Endothelial cell (in vitro differentiated cells): ENCODE measurements at regions not wholly inside any gene's neighbourhood (a gene's known extent, or its start where the extent isn't known, plus 50 kb on each side); places are given as distances from the start of the nearest gene placed in this dataset.

Experiments used
- DNase-seq: peaks from one replicate; pipeline ENCODE4 v3.0.0; 2021; ENCODE audit warnings: low spot score
- H3K27ac Mint-ChIP-seq: one replicate; pipeline ENCODE4 v1.8.0; 2021; ENCODE audit warnings: mixed read lengths, inconsistent platforms; ENCODE audit not compliant: unreplicated experiment
- H3K27me3 Mint-ChIP-seq: one replicate; pipeline ENCODE4 v1.8.0; 2021; ENCODE audit warnings: mild to moderate bottlenecking, moderate library complexity, mixed read lengths, inconsistent platforms; ENCODE audit not compliant: unreplicated experiment
- H3K36me3 Mint-ChIP-seq: one replicate; pipeline ENCODE4 v1.8.0; 2021; ENCODE audit warnings: mild to moderate bottlenecking, low read depth, mixed read lengths, inconsistent platforms; ENCODE audit not compliant: unreplicated experiment
- H3K4me1 Mint-ChIP-seq: one replicate; pipeline ENCODE4 v1.8.0; 2021; ENCODE audit warnings: mild to moderate bottlenecking, mixed read lengths, inconsistent platforms; ENCODE audit not compliant: unreplicated experiment
- H3K4me3 Mint-ChIP-seq: one replicate; pipeline ENCODE4 v1.8.0; 2021; ENCODE audit warnings: mild to moderate bottlenecking, mixed read lengths, inconsistent platforms; ENCODE audit not compliant: unreplicated experiment
- H3K9me3 Mint-ChIP-seq: one replicate; pipeline ENCODE4 v1.8.0; 2021; ENCODE audit warnings: mixed read lengths, inconsistent platforms; ENCODE audit not compliant: unreplicated experiment
- TF ChIP-seq, protein P1 (sequence below): fragments of 200-600 bp; sonication (generic); IDR thresholded peaks from one replicate; pipeline ENCODE4 v1.5.0; 2021; ENCODE audit warnings: antibody characterized with exemption; ENCODE audit not compliant: unreplicated experiment

DNA sequence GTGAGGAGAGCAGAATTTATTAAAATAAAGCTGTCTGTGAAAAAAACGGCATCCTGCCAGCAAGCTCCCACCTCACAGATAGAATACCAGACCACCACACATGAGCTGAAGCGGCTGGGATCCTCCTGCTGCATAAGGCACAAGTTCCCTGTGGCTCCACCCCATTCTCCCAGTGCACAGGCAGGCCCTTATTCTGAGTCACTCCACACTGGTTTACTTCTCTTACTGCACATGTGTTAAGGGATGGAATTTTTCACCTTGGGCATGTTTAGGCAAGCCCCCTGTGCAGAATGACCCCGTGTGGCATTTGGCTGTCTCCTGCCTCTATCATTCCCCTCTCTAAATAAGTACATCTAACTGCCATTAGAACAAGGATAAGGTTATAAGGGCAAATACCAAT, 115.0 kb upstream of the ELAVL2 start:
- Mint-ChIP-seq H3K4me3 (no peak overlapping the region), H3K9me3 (no peaks in the 10 kb centered on the region), H3K27me3 (peaks cover 2% of the 10 kb centered on the region), H3K27ac (no peak overlapping the region), H3K4me1 (no peaks in the 10 kb centered on the region), H3K36me3 (peaks cover 4% of the 10 kb centered on the region)
- no peak for DNase-seq
- TF ChIP-seq, protein P1, sequence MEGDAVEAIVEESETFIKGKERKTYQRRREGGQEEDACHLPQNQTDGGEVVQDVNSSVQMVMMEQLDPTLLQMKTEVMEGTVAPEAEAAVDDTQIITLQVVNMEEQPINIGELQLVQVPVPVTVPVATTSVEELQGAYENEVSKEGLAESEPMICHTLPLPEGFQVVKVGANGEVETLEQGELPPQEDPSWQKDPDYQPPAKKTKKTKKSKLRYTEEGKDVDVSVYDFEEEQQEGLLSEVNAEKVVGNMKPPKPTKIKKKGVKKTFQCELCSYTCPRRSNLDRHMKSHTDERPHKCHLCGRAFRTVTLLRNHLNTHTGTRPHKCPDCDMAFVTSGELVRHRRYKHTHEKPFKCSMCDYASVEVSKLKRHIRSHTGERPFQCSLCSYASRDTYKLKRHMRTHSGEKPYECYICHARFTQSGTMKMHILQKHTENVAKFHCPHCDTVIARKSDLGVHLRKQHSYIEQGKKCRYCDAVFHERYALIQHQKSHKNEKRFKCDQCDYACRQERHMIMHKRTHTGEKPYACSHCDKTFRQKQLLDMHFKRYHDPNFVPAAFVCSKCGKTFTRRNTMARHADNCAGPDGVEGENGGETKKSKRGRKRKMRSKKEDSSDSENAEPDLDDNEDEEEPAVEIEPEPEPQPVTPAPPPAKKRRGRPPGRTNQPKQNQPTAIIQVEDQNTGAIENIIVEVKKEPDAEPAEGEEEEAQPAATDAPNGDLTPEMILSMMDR: no peak

DNA sequence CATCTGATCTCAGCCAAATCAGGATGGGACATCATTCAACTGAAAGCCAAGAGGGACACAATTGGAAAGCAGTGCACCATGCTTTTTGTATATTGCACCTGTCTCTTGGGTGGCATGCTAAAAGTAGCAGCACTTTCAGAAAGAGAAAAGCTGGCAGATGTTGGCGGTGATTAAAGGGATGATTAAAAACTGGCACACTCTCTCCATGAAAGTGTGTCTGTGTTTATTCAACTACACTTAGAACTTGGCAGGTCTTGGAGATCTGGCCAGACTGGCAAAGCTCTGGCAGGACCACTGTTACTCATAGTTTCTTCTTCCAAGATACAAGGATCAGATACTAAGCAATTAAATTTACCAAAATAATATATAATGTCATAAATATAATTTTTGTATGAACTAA, 112.9 kb upstream of the ELAVL2 start:
- Mint-ChIP-seq H3K4me1 (peaks cover 3% of the 10 kb centered on the region), H3K36me3 (no peaks in the 10 kb centered on the region), H3K27ac (no peak overlapping the region), H3K4me3 (no peak overlapping the region), H3K27me3 (peaks cover 2% of the 10 kb centered on the region), H3K9me3 (no peaks in the 10 kb centered on the region)
- TF ChIP-seq, protein P1: no peak
- DNase-seq: no peak

DNA sequence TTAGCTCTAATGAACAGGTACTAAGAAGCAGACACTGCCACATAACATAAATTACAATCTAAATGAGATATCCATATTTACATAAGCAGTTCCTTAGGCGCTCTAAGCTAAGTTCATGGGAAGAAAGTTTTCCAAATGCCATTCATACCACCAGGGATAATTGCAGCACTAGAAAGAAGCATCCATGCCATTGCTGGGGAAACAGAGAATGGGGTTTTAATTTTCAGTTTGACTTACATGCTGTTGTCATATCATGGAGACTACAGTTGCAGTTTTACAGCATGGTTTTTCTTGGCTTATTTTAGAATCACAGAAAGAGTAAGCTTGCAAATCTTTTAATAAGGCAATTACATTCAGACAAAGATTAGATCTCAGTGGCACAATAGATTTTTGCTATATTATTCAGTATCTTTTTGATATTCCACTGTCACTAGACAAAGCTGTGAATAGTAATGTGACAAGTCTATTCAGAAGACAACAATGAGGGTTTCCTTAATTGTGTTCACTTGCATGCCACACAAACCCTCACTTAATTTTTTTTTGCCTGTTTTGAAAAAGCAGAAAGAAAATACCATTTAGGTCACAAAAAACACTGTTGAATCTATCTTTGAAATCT, 108.4 kb upstream of the ELAVL2 start:
- TF ChIP-seq, protein P1: no peak
- H3K36me3 Mint-ChIP-seq: no peaks in the 10 kb centered on the region
- no peak for DNase-seq
- no peak overlapping the region for H3K4me3 Mint-ChIP-seq
- no peaks in the 10 kb centered on the region for H3K27me3 Mint-ChIP-seq
- H3K9me3 Mint-ChIP-seq: no peaks in the 10 kb centered on the region
- peaks cover 5% of the 10 kb centered on the region for H3K4me1 Mint-ChIP-seq
- no peak overlapping the region for H3K27ac Mint-ChIP-seq

DNA sequence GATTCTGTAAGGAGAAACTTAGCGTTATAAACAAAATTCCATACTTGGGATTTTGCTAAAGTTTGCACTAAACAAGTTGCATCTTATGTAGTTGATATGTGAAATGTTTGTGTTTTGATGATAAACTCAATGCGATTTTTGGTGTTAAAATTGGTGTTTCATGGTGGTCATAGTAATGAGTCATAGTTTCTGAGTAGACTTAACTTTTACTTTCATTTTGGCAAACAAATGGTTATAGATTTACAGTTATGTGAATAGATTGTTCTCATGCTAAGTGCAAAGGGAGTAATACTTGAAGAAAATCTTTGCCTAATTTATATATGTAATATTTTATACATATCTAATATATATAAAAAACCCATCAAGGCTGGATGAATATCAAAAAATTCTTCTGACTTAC, 107.3 kb upstream of the ELAVL2 start:
- peaks cover 5% of the 10 kb centered on the region for H3K4me1 Mint-ChIP-seq
- H3K9me3 Mint-ChIP-seq: no peaks in the 10 kb centered on the region

DNA sequence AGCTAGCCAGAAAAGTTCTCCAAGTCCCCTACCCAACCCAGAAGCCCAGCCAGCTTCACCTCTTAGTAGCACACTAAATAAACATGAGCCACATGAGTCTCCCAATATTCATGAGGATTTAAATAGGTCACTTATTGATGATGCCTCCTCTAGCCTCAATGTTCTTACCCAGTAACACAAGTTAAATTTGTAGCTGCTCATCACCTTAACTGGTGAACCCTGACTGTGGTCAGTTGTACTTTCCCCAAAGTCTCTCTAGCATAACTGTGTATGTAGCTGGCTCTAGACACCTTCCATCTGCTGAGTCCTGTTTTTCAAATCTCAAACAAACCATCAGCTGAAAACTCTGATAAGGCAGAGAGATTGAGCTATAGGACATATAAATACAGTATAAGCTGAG, 100.3 kb upstream of the ELAVL2 start:
- Mint-ChIP-seq H3K4me1 (no peaks in the 10 kb centered on the region), H3K36me3 (no peaks in the 10 kb centered on the region), H3K9me3 (no peaks in the 10 kb centered on the region), H3K27ac (no peak overlapping the region), H3K4me3 (no peak overlapping the region), H3K27me3 (no peaks in the 10 kb centered on the region)
- TF ChIP-seq, protein P1: no peak
- no peak for DNase-seq

More for the DNA sequence above, 107.3 kb upstream of the ELAVL2 start:
- no peak overlapping the region for H3K4me3 Mint-ChIP-seq
- TF ChIP-seq, protein P1: no peak
- H3K36me3 Mint-ChIP-seq: no peaks in the 10 kb centered on the region
- H3K27me3 Mint-ChIP-seq: no peaks in the 10 kb centered on the region
- no peak overlapping the region for H3K27ac Mint-ChIP-seq
- no peak for DNase-seq
